ENCODE measurements at regions not wholly inside any gene's neighbourhood (a gene's known extent, or its start where the extent isn't known, plus 50 kb on each side); places are given as distances from the start of the nearest gene placed in this dataset.

DNA sequence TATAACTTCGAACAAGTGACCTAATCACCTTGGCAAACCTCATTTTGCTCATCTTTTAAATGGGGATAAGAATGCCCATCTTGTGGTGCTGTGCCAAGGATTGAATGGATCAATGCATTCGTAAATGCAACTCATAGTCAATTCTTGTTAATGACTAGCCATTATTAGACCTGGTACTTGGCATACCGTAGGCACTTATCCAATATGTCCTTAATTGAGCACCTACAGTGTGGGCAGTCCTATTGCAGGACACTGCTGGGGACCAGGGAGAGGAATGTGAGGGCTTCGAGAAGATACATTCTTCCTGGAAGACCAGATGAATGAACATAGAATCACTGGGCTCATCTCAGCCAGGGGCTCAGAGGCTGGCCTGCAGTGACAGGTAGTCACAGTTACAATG lies 177.2 kb upstream of the TLE3 start (continued):
- TF ChIP-seq, protein P1, sequence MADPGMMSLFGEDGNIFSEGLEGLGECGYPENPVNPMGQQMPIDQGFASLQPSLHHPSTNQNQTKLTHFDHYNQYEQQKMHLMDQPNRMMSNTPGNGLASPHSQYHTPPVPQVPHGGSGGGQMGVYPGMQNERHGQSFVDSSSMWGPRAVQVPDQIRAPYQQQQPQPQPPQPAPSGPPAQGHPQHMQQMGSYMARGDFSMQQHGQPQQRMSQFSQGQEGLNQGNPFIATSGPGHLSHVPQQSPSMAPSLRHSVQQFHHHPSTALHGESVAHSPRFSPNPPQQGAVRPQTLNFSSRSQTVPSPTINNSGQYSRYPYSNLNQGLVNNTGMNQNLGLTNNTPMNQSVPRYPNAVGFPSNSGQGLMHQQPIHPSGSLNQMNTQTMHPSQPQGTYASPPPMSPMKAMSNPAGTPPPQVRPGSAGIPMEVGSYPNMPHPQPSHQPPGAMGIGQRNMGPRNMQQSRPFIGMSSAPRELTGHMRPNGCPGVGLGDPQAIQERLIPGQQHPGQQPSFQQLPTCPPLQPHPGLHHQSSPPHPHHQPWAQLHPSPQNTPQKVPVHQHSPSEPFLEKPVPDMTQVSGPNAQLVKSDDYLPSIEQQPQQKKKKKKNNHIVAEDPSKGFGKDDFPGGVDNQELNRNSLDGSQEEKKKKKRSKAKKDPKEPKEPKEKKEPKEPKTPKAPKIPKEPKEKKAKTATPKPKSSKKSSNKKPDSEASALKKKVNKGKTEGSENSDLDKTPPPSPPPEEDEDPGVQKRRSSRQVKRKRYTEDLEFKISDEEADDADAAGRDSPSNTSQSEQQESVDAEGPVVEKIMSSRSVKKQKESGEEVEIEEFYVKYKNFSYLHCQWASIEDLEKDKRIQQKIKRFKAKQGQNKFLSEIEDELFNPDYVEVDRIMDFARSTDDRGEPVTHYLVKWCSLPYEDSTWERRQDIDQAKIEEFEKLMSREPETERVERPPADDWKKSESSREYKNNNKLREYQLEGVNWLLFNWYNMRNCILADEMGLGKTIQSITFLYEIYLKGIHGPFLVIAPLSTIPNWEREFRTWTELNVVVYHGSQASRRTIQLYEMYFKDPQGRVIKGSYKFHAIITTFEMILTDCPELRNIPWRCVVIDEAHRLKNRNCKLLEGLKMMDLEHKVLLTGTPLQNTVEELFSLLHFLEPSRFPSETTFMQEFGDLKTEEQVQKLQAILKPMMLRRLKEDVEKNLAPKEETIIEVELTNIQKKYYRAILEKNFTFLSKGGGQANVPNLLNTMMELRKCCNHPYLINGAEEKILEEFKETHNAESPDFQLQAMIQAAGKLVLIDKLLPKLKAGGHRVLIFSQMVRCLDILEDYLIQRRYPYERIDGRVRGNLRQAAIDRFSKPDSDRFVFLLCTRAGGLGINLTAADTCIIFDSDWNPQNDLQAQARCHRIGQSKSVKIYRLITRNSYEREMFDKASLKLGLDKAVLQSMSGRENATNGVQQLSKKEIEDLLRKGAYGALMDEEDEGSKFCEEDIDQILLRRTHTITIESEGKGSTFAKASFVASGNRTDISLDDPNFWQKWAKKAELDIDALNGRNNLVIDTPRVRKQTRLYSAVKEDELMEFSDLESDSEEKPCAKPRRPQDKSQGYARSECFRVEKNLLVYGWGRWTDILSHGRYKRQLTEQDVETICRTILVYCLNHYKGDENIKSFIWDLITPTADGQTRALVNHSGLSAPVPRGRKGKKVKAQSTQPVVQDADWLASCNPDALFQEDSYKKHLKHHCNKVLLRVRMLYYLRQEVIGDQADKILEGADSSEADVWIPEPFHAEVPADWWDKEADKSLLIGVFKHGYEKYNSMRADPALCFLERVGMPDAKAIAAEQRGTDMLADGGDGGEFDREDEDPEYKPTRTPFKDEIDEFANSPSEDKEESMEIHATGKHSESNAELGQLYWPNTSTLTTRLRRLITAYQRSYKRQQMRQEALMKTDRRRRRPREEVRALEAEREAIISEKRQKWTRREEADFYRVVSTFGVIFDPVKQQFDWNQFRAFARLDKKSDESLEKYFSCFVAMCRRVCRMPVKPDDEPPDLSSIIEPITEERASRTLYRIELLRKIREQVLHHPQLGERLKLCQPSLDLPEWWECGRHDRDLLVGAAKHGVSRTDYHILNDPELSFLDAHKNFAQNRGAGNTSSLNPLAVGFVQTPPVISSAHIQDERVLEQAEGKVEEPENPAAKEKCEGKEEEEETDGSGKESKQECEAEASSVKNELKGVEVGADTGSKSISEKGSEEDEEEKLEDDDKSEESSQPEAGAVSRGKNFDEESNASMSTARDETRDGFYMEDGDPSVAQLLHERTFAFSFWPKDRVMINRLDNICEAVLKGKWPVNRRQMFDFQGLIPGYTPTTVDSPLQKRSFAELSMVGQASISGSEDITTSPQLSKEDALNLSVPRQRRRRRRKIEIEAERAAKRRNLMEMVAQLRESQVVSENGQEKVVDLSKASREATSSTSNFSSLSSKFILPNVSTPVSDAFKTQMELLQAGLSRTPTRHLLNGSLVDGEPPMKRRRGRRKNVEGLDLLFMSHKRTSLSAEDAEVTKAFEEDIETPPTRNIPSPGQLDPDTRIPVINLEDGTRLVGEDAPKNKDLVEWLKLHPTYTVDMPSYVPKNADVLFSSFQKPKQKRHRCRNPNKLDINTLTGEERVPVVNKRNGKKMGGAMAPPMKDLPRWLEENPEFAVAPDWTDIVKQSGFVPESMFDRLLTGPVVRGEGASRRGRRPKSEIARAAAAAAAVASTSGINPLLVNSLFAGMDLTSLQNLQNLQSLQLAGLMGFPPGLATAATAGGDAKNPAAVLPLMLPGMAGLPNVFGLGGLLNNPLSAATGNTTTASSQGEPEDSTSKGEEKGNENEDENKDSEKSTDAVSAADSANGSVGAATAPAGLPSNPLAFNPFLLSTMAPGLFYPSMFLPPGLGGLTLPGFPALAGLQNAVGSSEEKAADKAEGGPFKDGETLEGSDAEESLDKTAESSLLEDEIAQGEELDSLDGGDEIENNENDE (IDR thresholded peaks at IDR 0.05; ENCODE audit: insufficient replicate concordance, low read length): no peak
- TF ChIP-seq SRF (IDR thresholded peaks at IDR 0.05; ENCODE audit: low read depth, low read length) (no peak), NANOG (IDR thresholded peaks at IDR 0.05; ENCODE audit: insufficient read depth, low read depth, low read length, poor library complexity, severe bottlenecking) (no peak), USF2 (IDR thresholded peaks at IDR 0.05; ENCODE audit: low read length) (no peak), SIRT6 (IDR thresholded peaks at IDR 0.05; ENCODE audit: low read length) (no peak), JUND (IDR thresholded peaks at IDR 0.05; ENCODE audit: low read length) (no peak), SP4 (IDR thresholded peaks at IDR 0.05; ENCODE audit: low read length) (no peak), SIX5 (IDR thresholded peaks at IDR 0.05; ENCODE audit: low read depth, low read length) (no peak), RAD21 (IDR thresholded peaks at IDR 0.05 in 1 of 2, conservative IDR thresholded peaks at IDR 0.05 in 1 of 2; ENCODE audit: low read depth in 2 of 2, low read length in 2 of 2) (no peak), MAFK (IDR thresholded peaks at IDR 0.05; ENCODE audit: low read depth, low read length) (no peak), ATF3 (IDR thresholded peaks at IDR 0.05; ENCODE audit: insufficient read depth, low read depth, low read length) (no peak)

Data from H1 (cell line).